Spleen (tissue), 11 donors: ENCODE measurements at regions not wholly inside any gene's neighbourhood (a gene's known extent, or its start where the extent isn't known, plus 50 kb on each side); places are given as distances from the start of the nearest gene placed in this dataset.

Experiments used
- DNase-seq: peaks from one replicate; pipeline ENCODE4 v3.0.0-alpha.2; 2020
- H3K27ac ChIP-seq, 8 donors: fragments of 200-600 bp; sonication (generic) in 7 of 8; 1 replicate in 4 of 8; 2 replicates in 4 of 8; pipeline versions ENCODE4 v1.5.0 to v1.8.0; 2016 to 2021; ENCODE audit warnings: inconsistent platforms in 4 of 8, mild to moderate bottlenecking in 4 of 8, moderate library complexity in 1 of 8
- H3K27me3 ChIP-seq, 7 donors: fragments of 200-600 bp; sonication (generic) in 6 of 7; replicated peaks in 1 of 7; 1 replicate in 4 of 7; 2 replicates in 3 of 7; pipeline versions ENCODE4 v1.5.0 to v1.8.0; 2016 to 2021; ENCODE audit warnings: inconsistent platforms in 3 of 7, mild to moderate bottlenecking in 1 of 7
- H3K36me3 ChIP-seq, 6 donors: fragments of 200-600 bp; sonication (generic) in 5 of 6; 1 replicate in 4 of 6; 2 replicates in 2 of 6; pipeline versions ENCODE4 v1.5.0 to v1.8.0; 2016 to 2021; ENCODE audit warnings: inconsistent platforms in 2 of 6
- H3K4me1 ChIP-seq, 6 donors: fragments of 200-600 bp; sonication (generic) in 5 of 6; 1 replicate in 3 of 6; 2 replicates in 3 of 6; pipeline versions ENCODE4 v1.5.0 to v1.8.0; 2016 to 2021; ENCODE audit warnings: inconsistent platforms in 3 of 6
- H3K4me3 ChIP-seq, 8 donors: fragments of 200-600 bp; sonication (generic) in 7 of 8; 1 replicate in 4 of 8; 2 replicates in 4 of 8; pipeline versions ENCODE4 v1.5.0 to v1.8.0; 2016 to 2021; ENCODE audit warnings: inconsistent platforms in 4 of 8, mild to moderate bottlenecking in 4 of 8, moderate library complexity in 2 of 8
- H3K9me3 ChIP-seq, 8 donors: fragments of 200-600 bp; sonication (generic) in 7 of 8; 1 replicate in 4 of 8; 2 replicates in 4 of 8; pipeline versions ENCODE4 v1.5.0 to v1.8.0; 2016 to 2021; ENCODE audit warnings: inconsistent platforms in 4 of 8
- CTCF ChIP-seq, 11 experiments: fragments of 200-600 bp in 7 of 11; fragments of 450-650 bp in 4 of 11; sonication (generic) in 4 of 11; IDR thresholded peaks in 8 of 11; conservative IDR thresholded peaks in 3 of 11; 1 replicate in 7 of 11; 2 replicates in 4 of 11; pipeline versions ENCODE4 v1.4.0 to v1.8.0; 2016 to 2021; ENCODE audit warnings: antibody characterized with exemption in 11 of 11, inconsistent platforms in 4 of 11, mild to moderate bottlenecking in 1 of 11
- POLR2A ChIP-seq, 3 donors: fragments of 450-650 bp; IDR thresholded peaks; one replicate each; pipeline ENCODE4 v1.5.1; 2017; ENCODE audit warnings: antibody characterized with exemption in 3 of 3, mild to moderate bottlenecking in 1 of 3
- POLR2AphosphoS5 ChIP-seq, 3 donors: sonication (generic); formaldehyde crosslinking; IDR thresholded peaks; one replicate each; pipeline ENCODE4 v1.5.1; 2017; ENCODE audit warnings: antibody characterized with exemption in 3 of 3
- WGBS, 5 donors: extraction: QIAGEN DNeasy Blood & Tissue Kit in 3 of 5; methylation state at CpG; one replicate each; pipeline versions ENCODE4 v1.1.5 to v1.1.7; 2013 to 2018; 5-methylcytosine and 5-hydroxymethylcytosine counted together
- intact Hi-C: fragments of 100-400 bp; cut with DNase I; formaldehyde crosslinking; loops from one replicate; pipeline ENCODE4 v1.15.0; 2023; ENCODE audit warnings: low total_unique reads
- donor health status: healthy with polysubstance abuse.
- donor health status: DM: no; HTN: no; CAD: no; lungs with moderate emphysema.
- donor health status: DM: no; HTN: no; CAD: no.
- donor health status: Bipolar disorder and iron deficiency.
- donor health status: healthy.
- donor health status: DM: no; HTN: no; CAD: no.
- donor health status: DM: yes; HTN: yes; CAD: no.

- intact Hi-C loops = no loop called here
- Histone ChIP-seq H3K36me3 (no peaks in the 10 kb centered on the region), H3K4me3 (no peak overlapping the region), H3K27me3 (peaks cover 0 to 47% (median 27%) of the 10 kb centered on the region in 7 donors), H3K4me1 (peaks cover 0 to 22% (median 14%) of the 10 kb centered on the region in 6 donors), H3K9me3 (no peaks in the 10 kb centered on the region), H3K27ac (no peak overlapping the region)
- no peak for DNase-seq
- 80 to 94% (median 85%) methylated on average over 5 to 9 of the region's 9 CpGs for WGBS, 5 donors
- TF ChIP-seq POLR2AphosphoS5 (IDR thresholded peaks at IDR 0.05) = no peak
- TF ChIP-seq CTCF (IDR thresholded peaks at IDR 0.05 in 8 of 11, conservative IDR thresholded peaks at IDR 0.05 in 3 of 11) = no peak
- TF ChIP-seq POLR2A (IDR thresholded peaks at IDR 0.05) = no peak
Observed at GRCh38 chr9:134503301-134504105, 138.1 kb upstream of the COL5A1 start.

DNA sequence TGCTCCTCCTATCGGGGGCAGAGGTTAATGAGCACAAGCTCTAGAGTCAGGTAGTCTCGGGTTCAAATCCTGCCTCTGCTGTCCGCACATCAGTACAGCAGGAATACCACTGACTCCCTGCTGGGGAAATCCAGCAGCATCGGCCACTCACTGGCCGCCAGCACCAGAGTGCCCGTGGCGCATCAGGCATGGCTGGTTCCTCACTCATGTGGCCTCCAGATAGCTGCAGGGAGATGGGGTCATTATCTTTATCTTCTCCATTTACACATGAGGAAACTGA is 137.6 kb upstream of the COL5A1 start:
- Histone ChIP-seq H3K27me3 (peaks cover 0 to 47% (median 27%) of the 10 kb centered on the region in 7 donors), H3K36me3 (no peaks in the 10 kb centered on the region), H3K27ac (no peak overlapping the region), H3K4me3 (no peak overlapping the region), H3K4me1 (peaks cover 0 to 22% (median 14%) of the 10 kb centered on the region in 6 donors), H3K9me3 (no peaks in the 10 kb centered on the region)
- DNase-seq = no peak
- TF ChIP-seq CTCF (IDR thresholded peaks at IDR 0.05 in 8 of 11, conservative IDR thresholded peaks at IDR 0.05 in 3 of 11) = no peak
- no peak for TF ChIP-seq POLR2AphosphoS5 (IDR thresholded peaks at IDR 0.05)
- no peak for TF ChIP-seq POLR2A (IDR thresholded peaks at IDR 0.05)
- WGBS, 5 donors = 89 to 100% (median 95%) methylated on average over 4 to 7 of the region's 7 CpGs
- intact Hi-C loops = no loop called here

- intact Hi-C loops = no loop called here
- H3K4me1 ChIP-seq = peaks cover 0 to 22% (median 14%) of the 10 kb centered on the region in 6 donors
- no peak for DNase-seq
- WGBS, 5 donors = 75 to 85% (median 82%) methylated on average over 10 to 11 of the region's 11 CpGs
- no peak overlapping the region for H3K4me3 ChIP-seq
- H3K27me3 ChIP-seq = peaks cover 0 to 45% (median 27%) of the 10 kb centered on the region in 7 donors
- no peaks in the 10 kb centered on the region for H3K36me3 ChIP-seq
- TF ChIP-seq POLR2A (IDR thresholded peaks at IDR 0.05) (no peak), CTCF (IDR thresholded peaks at IDR 0.05 in 8 of 11, conservative IDR thresholded peaks at IDR 0.05 in 3 of 11) (no peak), POLR2AphosphoS5 (IDR thresholded peaks at IDR 0.05) (no peak)
- no peaks in the 10 kb centered on the region for H3K9me3 ChIP-seq
- H3K27ac ChIP-seq = no peak overlapping the region
Observed at GRCh38 chr9:134505032-134505431, 136.6 kb upstream of the COL5A1 start.

DNA sequence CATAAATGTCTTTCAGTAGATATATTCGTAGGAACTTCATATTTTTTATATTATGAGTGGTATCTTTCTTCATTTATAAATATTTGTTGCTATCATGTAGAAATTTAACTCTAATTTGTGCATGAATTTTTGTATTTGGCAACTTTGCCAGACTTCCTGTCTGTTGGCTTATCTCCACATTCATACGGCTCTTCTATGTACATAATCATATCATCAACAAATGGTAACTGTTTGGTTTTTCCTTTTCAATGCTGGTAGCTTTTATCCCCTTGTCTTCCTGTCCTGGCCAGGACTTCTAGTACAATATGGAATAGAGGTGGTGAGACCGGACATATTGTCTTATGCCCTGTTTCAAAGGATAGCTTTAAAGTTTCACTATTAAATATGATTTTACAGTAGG is 132.3 kb upstream of the COL5A1 start:
- TF ChIP-seq CTCF (IDR thresholded peaks at IDR 0.05 in 8 of 11, conservative IDR thresholded peaks at IDR 0.05 in 3 of 11) (no peak), POLR2AphosphoS5 (IDR thresholded peaks at IDR 0.05) (no peak), POLR2A (IDR thresholded peaks at IDR 0.05) (no peak)
- DNase-seq = no peak
- H3K9me3 ChIP-seq = peaks cover 0 to 2% (median 0%) of the 10 kb centered on the region in 8 donors
- H3K4me3 ChIP-seq = no peak overlapping the region
- no peaks in the 10 kb centered on the region for H3K36me3 ChIP-seq
- WGBS, 5 donors = 32 to 57% (median 45%) methylated on average over 3 of the region's 3 CpGs
- no peak overlapping the region for H3K27ac ChIP-seq
- intact Hi-C loops = no loop called here
- H3K27me3 ChIP-seq = peaks cover 0 to 2% (median 0%) of the 10 kb centered on the region in 7 donors
- H3K4me1 ChIP-seq = no peaks in the 10 kb centered on the region
